Heart left ventricle (tissue), 16 donors: ENCODE measurements at regions not wholly inside any gene's neighbourhood (a gene's known extent, or its start where the extent isn't known, plus 50 kb on each side); places are given as distances from the start of the nearest gene placed in this dataset.

Experiments
- ATAC-seq, 4 donors: fragments of 200-7000 bp; cut with Tn5 transposase; one replicate each; pipeline ENCODE4 v1.9.1; 2020 to 2022; ENCODE audit warnings: moderate library complexity in 4 of 4, mild to moderate bottlenecking in 3 of 4, moderate number of reproducible peaks in 1 of 4
- DNase-seq, 5 donors: peaks; one replicate each; pipeline ENCODE4 v3.0.0-alpha.2; 2020
- H3K27ac ChIP-seq, 12 donors: fragments of 200-600 bp; sonication (generic) in 4 of 12; one replicate each; pipeline versions ENCODE4 v1.5.0 to v1.8.0; 2016 to 2022; ENCODE audit warnings: mild to moderate bottlenecking in 2 of 12
- H3K27me3 ChIP-seq, 9 donors: fragments of 200-600 bp; sonication (generic) in 2 of 9; one replicate each; pipeline versions ENCODE4 v1.5.1 to v1.8.0; 2016 to 2022; ENCODE audit warnings: mild to moderate bottlenecking in 3 of 9
- H3K36me3 ChIP-seq, 9 donors: fragments of 200-600 bp; sonication (generic) in 2 of 9; one replicate each; pipeline versions ENCODE4 v1.5.0 to v1.8.0; 2018 to 2022; ENCODE audit warnings: mild to moderate bottlenecking in 2 of 9
- H3K4me1 ChIP-seq, 12 donors: fragments of 200-600 bp; sonication (generic) in 4 of 12; one replicate each; pipeline versions ENCODE4 v1.5.0 to v1.8.0; 2016 to 2022; ENCODE audit warnings: mild to moderate bottlenecking in 3 of 12
- H3K4me3 ChIP-seq, 12 donors: fragments of 200-600 bp; sonication (generic) in 4 of 12; one replicate each; pipeline versions ENCODE4 v1.5.0 to v1.8.0; 2017 to 2022; ENCODE audit warnings: mild to moderate bottlenecking in 9 of 12, moderate library complexity in 4 of 12
- H3K9me3 ChIP-seq, 12 donors: fragments of 200-600 bp; sonication (generic) in 4 of 12; one replicate each; pipeline versions ENCODE4 v1.5.0 to v1.8.0; 2016 to 2022; ENCODE audit warnings: mild to moderate bottlenecking in 1 of 12
- POLR2A ChIP-seq, 2 donors: fragments of 450-650 bp; IDR thresholded peaks; one replicate each; pipeline ENCODE4 v1.6.1; 2017; ENCODE audit warnings: antibody characterized with exemption in 2 of 2, mild to moderate bottlenecking in 2 of 2, moderate library complexity in 2 of 2
- WGBS, 4 donors: extraction: QIAGEN DNeasy Blood & Tissue Kit in 2 of 4; methylation state at CpG; one replicate each; pipeline versions ENCODE4 v1.1.5 to v1.1.7; 2013 to 2018; 5-methylcytosine and 5-hydroxymethylcytosine counted together
- intact Hi-C, 10 donors: fragments of 100-400 bp; cut with DNase I; formaldehyde crosslinking; loops; one replicate each; pipeline versions ENCODE4 v1.11.1 to v1.14.2; 2022
- TF ChIP-seq, protein P1 (sequence below), 12 donors: fragments of 200-600 bp; sonication (generic) in 4 of 12; IDR thresholded peaks; one replicate each; pipeline versions ENCODE4 v1.5.0 to v1.8.0; 2018 to 2022; ENCODE audit warnings: antibody characterized with exemption in 12 of 12, mild to moderate bottlenecking in 5 of 12
- donor health status: ischemic (EF 13 %, LVEDD 7.1; RV severe dilation, severe dysfunction).
- donor health status: healthy with polysubstance abuse.
- donor health status: DM: no; HTN: yes; CAD: no.
- donor health status: DM: no; HTN: no; CAD: no.
- donor health status: ischemic (EF 25% LVEDD 6.9; RV normal size, moderate dysfunction).
- donor health status: ischemic (EF 25% LVEDD 5.7; RV mildly dilated, moderate dysfunction).
- donor health status: healthy.
- donor health status: DM: yes; HTN: yes; CAD: no.
- donor health status: ischemic (EF 35%, LVEDD 5.7; RV mildly dilated, moderate dysfunction).
- donor health status: nonischemic (EF 11% LVEDD 7.7; RV severe dilation, severe dysfunction).
- donor health status: DM: yes; HTN: yes; CAD: no.
- donor health status: PGD.
- donor health status: ischemic (EF 29% LVEDD 5.4; RV normal size, mild dysfunction).
- donor health status: nonischemic (EF 23%, LVEDD 6.1; RV moderate dilation, normal function).

DNA sequence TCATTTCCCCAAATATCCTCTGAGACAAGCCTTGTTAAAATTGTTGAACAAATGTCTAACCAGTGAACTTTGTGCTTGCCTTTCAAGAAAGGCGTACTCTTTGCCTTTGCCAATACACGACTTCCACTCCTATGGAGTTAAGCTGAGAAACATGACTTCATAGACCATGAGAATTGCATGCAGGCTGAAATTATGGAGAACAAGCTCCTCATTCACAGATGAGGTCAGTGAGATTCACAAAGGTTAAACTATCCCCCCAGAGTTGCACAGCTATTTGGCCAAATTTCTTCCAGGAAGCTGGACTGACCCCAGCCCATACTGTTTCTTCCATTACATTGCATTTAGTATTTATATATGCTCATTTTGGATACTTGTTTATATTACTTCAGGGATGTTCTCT, 221.4 kb upstream of the SEMA3C start:
- Histone ChIP-seq H3K27ac (no peak overlapping the region), H3K27me3 (no peaks in the 10 kb centered on the region), H3K4me1 (peaks cover 0 to 5% (median 0%) of the 10 kb centered on the region in 12 donors), H3K9me3 (peaks cover 0 to 7% (median 0%) of the 10 kb centered on the region in 12 donors), H3K4me3 (no peak overlapping the region), H3K36me3 (no peaks in the 10 kb centered on the region)
- ATAC-seq (no peak), DNase-seq (no peak)
- no peak for TF ChIP-seq POLR2A (IDR thresholded peaks at IDR 0.05)
- 71 to 81% (median 77%) methylated on average over 2 of the region's 2 CpGs for WGBS, 4 donors
- intact Hi-C loops = no loop called here

DNA sequence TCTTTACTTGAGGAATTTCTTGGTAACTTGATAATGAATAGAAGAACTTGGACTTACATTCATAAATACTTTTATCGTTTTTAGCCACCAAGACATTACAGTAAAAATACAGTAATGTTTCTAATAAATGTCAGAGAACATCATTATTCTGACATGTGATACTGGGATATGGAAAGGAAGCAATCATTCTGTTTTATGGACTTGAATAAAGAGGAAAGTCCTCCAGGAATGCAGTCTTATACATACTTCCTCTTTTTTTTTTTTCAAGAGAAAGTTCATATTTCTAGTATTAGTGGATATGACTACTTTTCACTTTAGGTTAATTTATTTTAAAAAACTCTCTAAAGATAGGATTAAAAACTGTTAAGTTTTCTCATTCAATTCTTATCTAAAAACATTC, 220.0 kb upstream of the SEMA3C start:
- Histone ChIP-seq H3K36me3 (no peaks in the 10 kb centered on the region), H3K27me3 (no peaks in the 10 kb centered on the region), H3K9me3 (peaks cover 0 to 7% (median 0%) of the 10 kb centered on the region in 12 donors), H3K4me1 (peaks cover 0 to 5% (median 0%) of the 10 kb centered on the region in 12 donors), H3K4me3 (no peak overlapping the region), H3K27ac (no peak overlapping the region)
- 27 to 71% (median 67%) methylated on average over 1 of the region's 1 CpG for whole genome bisulfite sequencing, 4 donors
- intact Hi-C loops = no loop called here
- DNase-seq (no peak), ATAC-seq (no peak)
- TF ChIP-seq, protein P1, sequence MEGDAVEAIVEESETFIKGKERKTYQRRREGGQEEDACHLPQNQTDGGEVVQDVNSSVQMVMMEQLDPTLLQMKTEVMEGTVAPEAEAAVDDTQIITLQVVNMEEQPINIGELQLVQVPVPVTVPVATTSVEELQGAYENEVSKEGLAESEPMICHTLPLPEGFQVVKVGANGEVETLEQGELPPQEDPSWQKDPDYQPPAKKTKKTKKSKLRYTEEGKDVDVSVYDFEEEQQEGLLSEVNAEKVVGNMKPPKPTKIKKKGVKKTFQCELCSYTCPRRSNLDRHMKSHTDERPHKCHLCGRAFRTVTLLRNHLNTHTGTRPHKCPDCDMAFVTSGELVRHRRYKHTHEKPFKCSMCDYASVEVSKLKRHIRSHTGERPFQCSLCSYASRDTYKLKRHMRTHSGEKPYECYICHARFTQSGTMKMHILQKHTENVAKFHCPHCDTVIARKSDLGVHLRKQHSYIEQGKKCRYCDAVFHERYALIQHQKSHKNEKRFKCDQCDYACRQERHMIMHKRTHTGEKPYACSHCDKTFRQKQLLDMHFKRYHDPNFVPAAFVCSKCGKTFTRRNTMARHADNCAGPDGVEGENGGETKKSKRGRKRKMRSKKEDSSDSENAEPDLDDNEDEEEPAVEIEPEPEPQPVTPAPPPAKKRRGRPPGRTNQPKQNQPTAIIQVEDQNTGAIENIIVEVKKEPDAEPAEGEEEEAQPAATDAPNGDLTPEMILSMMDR (IDR thresholded peaks at IDR 0.05) = no peak
- TF ChIP-seq POLR2A (IDR thresholded peaks at IDR 0.05) = no peak

DNA sequence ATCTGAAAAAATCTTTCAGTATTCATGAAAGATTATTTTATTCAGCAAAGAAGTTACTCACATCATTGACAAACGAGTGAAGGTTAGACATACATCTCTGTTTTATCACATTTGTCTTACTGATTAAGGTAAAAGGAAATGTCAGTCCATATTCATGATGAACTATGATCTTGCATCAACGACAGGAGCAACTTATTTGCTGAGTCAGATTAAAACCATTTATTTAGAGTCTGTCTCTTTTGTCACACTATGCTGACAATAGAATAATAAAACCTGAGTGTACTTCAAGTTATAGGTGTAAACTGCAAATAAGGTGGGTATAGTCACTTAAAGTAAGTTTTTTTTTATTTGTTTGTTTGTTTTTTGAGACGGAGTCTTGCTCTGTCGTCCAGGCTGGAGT, 216.5 kb upstream of the SEMA3C start:
- WGBS, 4 donors = 60 to 82% (median 74%) methylated on average over 4 of the region's 4 CpGs
- intact Hi-C loops = no loop called here

DNA sequence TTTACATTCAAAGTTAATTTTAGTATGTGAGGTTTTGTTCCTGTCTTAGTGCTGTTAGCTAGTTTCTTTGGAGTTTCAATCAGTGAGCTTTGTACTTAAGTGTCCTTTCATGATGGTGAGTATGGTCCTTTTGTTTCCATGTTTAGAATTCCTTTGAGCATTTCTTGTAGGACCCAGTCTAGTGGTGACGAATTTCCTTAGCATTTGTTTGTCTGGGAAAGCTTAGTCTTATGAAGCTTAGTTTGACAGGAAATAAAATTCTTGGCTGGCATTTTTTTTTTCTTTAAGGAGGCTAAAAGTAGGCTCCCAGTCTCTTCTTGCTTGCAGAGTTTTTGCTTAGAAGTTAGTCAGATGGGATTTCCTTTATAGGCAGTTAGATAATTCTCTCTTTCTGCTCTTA, 209.2 kb upstream of the SEMA3C start:
- TF ChIP-seq, protein P1 (IDR thresholded peaks at IDR 0.05) = no peak
- TF ChIP-seq POLR2A (IDR thresholded peaks at IDR 0.05) = no peak
- Histone ChIP-seq H3K36me3 (no peaks in the 10 kb centered on the region), H3K4me3 (no peak overlapping the region), H3K27me3 (no peaks in the 10 kb centered on the region), H3K4me1 (no peaks in the 10 kb centered on the region), H3K9me3 (peaks cover 0 to 22% (median 4%) of the 10 kb centered on the region in 12 donors), H3K27ac (no peak overlapping the region)
- intact Hi-C loops = no loop called here
- 71 to 80% (median 76%) methylated on average over 1 of the region's 1 CpG for WGBS, 4 donors
- DNase-seq = no peak
- no peak for ATAC-seq

More for the DNA sequence above, 216.5 kb upstream of the SEMA3C start:
- H3K27me3 ChIP-seq = no peaks in the 10 kb centered on the region
- ATAC-seq (no peak), DNase-seq (no peak)
- peaks cover 0 to 7% (median 0%) of the 10 kb centered on the region in 12 donors for H3K9me3 ChIP-seq
- H3K36me3 ChIP-seq = no peaks in the 10 kb centered on the region
- no peak overlapping the region for H3K4me3 ChIP-seq
- no peak overlapping the region for H3K27ac ChIP-seq
- peaks cover 0 to 4% (median 0%) of the 10 kb centered on the region in 12 donors for H3K4me1 ChIP-seq
- TF ChIP-seq, protein P1 (IDR thresholded peaks at IDR 0.05) = no peak
- TF ChIP-seq POLR2A (IDR thresholded peaks at IDR 0.05) = no peak

DNA sequence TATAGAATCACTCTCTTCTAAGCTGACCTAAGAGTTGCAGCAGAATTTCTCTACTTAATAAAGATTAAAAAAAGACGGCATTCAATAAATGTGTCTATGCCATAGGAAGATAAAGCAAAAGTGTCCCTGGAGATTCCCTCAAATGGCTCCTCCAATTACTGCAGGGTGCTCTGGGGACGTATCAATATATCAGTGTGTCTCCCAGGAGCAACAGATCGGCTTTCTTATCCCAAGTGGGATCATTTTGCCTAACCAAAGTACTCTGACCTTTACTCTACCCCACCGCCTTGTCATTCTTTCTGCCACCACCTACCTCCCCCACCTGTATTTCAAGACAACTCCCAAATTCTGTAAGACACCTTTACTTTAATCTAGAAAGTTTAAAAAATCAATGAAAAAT, 202.0 kb upstream of the SEMA3C start:
- ATAC-seq (no peak), DNase-seq (no peak)
- Histone ChIP-seq H3K27me3 (no peaks in the 10 kb centered on the region), H3K4me1 (no peaks in the 10 kb centered on the region), H3K4me3 (no peak overlapping the region), H3K36me3 (no peaks in the 10 kb centered on the region), H3K9me3 (no peaks in the 10 kb centered on the region), H3K27ac (no peak overlapping the region)
- 71 to 79% (median 72%) methylated on average over 4 of the region's 4 CpGs for WGBS, 4 donors
- TF ChIP-seq, protein P1 (IDR thresholded peaks at IDR 0.05) = no peak
- no peak for TF ChIP-seq POLR2A (IDR thresholded peaks at IDR 0.05)
- intact Hi-C loops = no loop called here
